NCI-H2029 (cell line): ENCODE measurements at regions not wholly inside any gene's neighbourhood (a gene's known extent, or its start where the extent isn't known, plus 50 kb on each side); places are given as distances from the start of the nearest gene placed in this dataset.
"Not testable (repeated sequence)": the region's sequence is repeated elsewhere in the genome, so short reads cannot be mapped to it uniquely, and the experiment has no call there.

Source experiments
- DNase-seq: peaks from one replicate; lab custom pipeline; 2025; lab: John Stamatoyannopoulos, UW

GRCh38 chrX:30008031-30008430 lies 207.3 kb upstream of the MAGEB2 start:
- no peak for DNase-seq

DNA sequence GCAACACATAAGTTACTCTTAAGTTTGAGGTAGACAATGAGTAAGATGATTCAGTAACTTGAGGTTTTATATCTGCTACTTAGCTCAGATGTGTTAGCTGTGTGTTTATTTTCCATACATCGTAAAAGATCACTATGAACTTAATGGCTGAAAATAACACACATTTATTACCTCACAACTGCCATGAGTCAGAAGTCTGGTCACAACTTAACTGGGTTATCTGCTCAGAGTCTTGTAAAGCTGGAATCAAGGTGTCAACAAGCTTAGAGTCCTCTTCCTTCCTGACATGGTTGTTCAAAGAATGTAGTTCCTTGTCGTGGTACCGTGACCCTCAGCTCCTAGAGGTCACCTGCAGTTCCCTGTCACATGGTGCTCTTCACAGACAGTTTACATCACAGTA lies 204.9 kb upstream of the MAGEB2 start:
- DNase-seq, result no peak

DNA sequence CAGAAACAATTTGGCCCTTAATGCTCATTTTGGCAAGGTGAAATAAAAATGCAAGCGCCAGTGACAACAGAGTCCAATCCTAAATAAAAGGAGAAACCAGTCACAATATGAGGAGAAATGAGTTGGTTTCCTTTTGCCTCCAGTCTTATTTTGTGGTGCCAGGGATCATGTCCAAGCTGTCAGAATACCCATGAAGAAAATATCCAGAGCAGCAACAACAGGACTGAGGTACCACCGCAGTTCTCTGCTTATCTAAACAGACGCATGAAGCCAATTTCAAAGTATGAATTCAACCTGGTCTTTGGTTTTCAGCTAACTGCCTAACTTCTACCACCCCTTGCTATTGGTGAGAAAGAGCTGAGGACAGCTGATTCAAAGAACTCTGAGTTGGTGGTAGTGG lies 199.9 kb upstream of the MAGEB2 start:
- no peak for DNase-seq

DNA sequence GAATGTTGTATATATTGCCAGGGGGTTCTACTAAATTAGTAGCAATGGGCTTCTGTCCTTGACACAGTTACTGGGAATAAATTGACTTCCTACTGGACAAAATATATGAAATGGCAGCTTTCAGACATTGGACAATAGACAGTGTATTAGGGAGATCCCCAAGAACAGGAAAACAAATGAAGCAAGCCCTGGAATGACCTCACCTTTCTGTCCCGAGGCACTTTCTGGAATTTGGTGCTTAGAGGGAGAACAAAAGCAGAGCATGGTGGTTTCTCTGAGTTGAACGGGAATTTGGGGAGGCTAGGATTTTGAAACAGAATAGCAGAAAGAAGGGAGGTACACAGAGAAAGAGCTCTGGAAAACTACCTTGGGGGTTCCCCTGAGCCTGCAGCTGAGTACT lies 187.7 kb upstream of the MAGEB2 start:
- no peak for DNase-seq

DNA sequence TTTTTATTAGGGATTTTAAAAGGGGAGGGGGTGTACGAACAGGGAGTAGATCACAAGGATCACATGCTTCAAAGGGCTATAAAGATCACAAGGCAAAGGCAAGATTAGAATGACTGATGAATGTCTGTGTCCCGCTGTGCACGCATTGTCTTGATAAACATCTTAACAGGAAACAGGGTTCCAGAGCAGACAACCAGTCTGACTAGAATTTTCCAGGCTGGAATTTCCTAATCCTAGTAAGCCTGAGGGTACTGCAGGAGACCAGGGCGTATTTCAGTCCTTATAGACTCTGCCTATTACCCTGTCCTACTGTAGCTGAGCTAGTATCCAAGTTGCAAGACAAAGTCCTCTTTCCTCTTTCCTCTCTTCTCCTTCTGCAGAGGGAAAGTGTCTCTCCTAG lies 179.0 kb upstream of the MAGEB2 start:
- DNase-seq, result not testable (repeated sequence)

DNA sequence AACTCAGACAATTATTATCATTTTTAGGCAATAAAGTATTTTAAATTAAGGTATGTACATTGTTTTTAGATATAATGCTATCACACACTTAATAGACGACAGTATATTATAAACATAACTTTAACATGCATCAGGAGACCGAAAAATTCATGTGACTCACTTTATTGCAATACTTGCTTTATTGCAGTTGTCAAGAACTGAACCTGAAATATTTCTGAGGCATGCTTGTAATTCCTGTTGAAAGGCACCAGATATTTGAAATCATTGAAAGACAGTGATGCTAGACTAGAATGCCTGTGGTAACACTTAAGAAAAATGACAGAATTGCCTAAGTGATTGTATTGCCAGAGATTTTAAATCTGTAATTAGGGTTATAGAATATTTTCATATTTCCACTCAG lies 175.6 kb upstream of the MAGEB2 start:
- DNase-seq, result no peak

- DNase-seq, result no peak
Observed at GRCh38 chrX:30060718-30061117, 154.6 kb upstream of the MAGEB2 start.

- no peak for DNase-seq
Observed at GRCh38 chrX:30065226-30065625, 150.1 kb upstream of the MAGEB2 start.

DNA sequence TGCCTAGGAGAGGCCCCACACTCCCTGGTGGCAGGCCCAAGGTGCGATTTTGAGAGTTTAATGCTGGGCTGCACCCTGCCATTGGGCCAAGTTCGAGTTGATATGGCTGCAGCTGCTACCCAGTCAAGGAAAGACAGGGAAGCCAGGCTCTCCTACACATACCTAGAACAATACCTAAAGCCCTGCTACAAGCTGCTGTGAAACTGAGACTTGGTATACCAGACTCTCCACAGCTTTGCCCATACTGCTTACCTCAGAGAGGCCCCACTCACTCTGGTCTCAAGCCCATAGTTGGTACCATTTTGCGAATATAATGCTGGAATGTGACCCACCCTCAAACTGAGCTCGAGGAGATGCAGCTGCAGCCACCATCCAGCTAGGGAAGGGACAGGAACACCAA lies 147.7 kb upstream of the MAGEB2 start:
- DNase-seq, result no peak

GRCh38 chrX:30085571-30085970 lies 129.8 kb upstream of the MAGEB2 start:
- DNase-seq, result no peak

DNA sequence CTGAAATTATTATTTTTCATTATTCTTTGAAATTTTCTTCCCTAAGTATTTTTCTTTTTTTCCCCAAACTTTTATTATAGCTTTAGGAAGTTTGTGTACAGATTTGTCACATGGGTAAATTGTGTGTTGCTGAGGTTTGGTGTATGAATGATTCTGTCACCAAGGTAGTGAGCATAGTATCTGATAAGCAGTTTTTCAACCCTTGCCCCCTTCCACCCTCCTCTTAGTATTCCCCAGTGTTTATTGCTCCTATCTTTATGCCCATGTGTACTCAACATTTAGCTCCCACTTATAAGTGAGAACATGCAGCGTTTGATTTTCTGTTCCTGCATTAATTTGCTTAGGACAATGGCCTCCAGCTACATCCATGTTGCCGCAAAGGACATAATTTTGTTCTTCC lies 103.9 kb upstream of the MAGEB2 start:
- no peak for DNase-seq

DNA sequence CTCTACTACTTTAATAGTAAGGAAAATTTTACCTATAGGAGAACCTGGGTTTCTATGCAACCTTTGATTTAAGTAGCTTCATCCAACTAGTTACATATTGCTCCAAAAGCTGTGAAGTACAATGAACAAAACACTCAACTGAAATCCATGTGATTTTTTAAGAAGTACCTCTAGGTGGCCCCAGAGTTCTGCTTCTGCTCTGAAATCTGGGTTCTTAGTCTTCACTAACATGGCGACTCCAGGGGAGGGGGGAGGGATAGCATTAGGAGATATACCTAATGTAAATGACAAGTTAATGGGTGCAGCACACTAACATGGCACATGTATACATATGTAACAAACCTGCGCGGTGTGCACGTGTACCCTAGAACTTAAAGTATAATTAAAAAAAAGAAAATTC lies 73.4 kb upstream of the MAGEB2 start:
- peak; percentile 2 for DNase-seq

DNA sequence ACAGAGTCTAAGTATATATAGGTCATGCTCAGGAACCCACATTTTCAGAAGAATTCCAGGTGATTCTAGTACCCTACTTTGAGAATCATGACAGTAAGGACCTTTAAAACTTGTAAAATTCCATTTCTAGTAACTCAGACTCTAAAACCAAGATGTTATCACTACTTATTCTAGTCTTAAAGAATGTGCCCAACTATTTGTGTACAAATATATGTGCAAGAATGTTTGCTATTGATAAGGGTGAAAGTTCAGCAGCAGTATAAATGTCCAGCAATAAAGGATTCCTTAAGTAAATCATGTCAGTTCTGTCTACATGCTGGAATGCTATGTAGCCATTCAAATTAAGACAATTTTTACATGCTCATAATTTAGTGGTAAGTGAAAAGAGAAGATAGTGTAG lies 71.1 kb upstream of the MAGEB2 start:
- DNase-seq, result no peak

DNA sequence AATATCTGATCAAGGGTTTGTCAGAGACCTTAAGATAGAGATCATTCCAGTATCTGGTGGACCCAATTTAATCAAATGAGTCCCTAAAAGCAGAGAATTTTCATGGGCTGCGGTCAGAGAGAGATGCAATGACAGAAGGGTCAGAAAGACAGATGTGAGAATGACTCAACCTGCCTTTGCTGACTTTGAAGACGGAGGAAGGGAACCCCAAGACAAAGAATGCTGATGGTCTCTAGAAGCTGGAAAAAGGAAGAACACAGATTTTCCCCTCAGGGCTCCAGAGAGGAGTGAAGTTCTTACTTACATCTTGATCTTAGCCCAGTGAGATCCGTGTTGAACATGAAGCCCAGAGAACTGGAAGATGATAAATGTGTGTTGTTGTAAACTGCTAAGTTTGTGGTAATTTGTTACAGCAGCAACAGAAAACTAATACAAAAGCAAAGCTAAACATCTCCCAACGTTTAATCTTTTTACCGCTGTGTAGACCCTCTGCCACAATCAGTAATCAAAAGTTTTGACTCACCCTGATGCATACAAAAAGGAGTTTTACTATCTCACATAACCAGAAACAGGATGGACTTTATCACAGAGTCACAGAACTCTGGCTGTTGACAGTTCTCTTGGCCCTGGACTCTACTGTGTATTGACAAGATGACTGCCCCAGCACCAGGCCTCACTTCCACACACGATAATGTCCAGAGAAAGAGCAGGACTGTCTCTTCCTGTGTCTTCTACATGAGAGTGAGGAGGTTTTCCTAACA lies 70.2 kb upstream of the MAGEB2 start:
- no peak for DNase-seq

GRCh38 chrX:30147996-30148643 lies 67.2 kb upstream of the MAGEB2 start:
- DNase-seq, result no peak

DNA sequence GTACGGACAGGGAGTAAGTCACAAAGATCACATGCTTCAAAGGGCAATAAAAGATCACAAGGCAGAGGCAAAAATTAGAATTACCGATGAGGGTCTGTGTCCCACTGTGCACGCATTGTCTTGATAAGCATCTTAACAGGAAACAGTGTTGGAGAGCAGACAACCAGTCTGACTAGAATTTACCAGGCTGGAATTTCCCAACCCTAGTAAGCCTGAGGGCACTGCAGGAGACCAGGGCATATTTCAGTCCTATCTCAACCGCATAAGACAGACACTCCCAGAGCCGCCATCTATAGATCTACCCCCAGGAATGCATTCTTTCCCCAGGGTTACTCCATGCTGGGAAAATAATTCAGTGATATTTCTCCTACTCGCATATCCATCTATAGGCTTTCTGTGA lies 66.2 kb upstream of the MAGEB2 start:
- DNase-seq, result not testable (repeated sequence)

DNA sequence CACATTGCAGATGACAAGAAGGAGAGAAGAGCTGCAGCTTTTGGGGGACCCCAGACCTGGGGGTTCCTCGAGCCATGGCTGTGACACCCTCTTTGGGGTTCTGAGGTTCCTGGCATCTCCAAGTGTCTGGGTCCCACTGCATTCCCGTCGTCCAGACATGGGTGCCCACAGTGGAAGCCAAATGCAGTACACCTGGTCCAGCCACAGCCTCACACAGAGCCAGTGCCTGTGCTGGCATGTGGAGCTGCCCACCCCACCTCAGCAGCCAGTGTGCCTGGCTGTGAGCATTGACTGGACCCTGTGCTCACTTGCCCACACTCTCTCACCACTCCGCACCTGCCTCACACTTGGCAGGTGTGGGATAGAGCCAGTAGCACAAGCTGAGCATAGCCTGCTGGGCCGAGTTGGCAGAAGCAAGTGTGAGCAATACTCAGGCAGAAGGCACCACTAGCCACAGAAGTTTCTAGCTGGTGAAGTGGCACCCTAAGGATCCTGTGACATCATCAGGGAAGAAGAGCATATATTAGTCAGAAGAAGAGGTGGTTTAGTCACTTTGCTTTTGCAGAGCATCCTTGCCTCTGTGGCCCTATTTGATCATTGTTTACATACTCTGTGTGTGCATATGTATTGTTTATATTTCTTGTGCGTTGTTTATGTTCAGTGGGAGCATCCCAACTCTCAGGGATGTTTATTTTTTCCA lies 65.0 kb upstream of the MAGEB2 start:
- DNase-seq, result no peak

GRCh38 chrX:30151964-30152363 lies 63.4 kb upstream of the MAGEB2 start:
- no peak for DNase-seq

DNA sequence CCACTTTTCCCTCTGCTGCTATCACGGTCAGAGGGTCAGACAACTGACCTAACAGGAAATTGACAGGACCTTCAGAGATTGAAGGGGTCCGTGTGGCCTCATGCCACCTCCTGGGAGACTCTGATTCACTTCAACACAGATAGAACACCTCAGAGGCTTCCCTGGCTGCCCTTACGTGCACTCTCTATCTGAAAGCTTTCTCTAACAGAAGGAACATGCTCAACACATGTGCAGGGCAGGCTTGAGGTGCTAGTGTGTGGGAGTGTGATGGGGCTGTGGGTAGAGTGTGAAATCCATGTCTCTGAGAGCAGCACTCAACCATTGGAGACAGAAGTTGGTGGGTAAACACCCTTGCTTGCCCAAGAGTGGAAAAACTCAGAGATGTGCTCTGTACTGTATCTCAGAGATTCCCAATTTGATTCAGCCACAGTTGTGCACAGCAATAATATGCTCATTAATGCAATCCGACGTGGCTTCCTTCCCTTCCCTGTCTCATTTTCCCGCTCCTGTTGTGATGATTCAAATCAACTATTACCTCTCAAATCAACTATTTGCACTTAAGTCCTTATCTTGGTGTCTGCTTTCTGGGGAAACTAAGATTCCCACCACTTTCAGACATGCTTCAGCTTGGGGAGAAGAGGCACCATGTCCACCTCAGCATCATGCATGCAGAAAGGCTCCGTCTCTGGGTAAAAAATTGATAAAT lies 62.0 kb upstream of the MAGEB2 start:
- no peak for DNase-seq

- DNase-seq, result no peak
Observed at GRCh38 chrX:30153881-30154260, 61.5 kb upstream of the MAGEB2 start.

GRCh38 chrX:30156009-30156408 lies 59.4 kb upstream of the MAGEB2 start:
- DNase-seq, result no peak

DNA sequence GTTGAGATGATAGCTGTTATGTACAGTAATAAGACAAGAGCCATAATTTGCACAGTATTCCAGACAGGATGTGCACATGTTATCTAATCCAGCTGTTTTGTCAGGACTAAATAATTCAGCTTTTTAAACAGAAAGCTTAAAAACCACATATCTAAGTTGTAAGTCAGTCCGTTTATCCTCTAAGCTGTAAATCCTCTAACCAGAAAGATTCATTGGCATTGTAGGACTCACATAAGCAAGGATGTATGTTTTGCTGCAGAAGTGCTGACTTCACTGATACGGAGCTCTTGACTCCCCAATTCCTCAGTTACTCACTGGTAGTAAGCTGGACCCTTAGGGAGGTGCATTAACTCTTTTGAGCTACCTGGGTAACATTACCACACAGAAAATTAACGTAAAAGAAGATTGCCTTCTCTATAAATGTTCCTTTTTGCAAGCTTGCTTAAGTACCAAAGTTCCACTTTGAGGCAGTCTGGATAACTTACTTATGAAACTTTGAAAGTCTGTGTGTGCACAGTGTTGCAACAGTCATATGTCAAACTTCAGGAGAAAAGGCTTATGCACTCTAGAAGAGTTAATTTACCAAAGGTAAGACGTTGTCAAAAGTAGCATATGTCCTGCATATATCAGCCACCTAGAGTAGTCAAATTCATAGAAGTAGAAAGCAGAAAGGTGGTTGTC lies 58.3 kb upstream of the MAGEB2 start:
- DNase-seq, result no peak
